NT2/D1 (cell line): ENCODE measurements at regions not wholly inside any gene's neighbourhood (a gene's known extent, or its start where the extent isn't known, plus 50 kb on each side); places are given as distances from the start of the nearest gene placed in this dataset.
"Not testable (repeated sequence)": the region's sequence is repeated elsewhere in the genome, so short reads cannot be mapped to it uniquely, and the experiment has no call there.

Experiments
- DNase-seq: peaks from one replicate; pipeline ENCODE4 v3.0.0-alpha.2; 2011; ENCODE audit warnings: low read depth, low spot score
- H3K27me3 ChIP-seq: 2 replicates; pipeline ENCODE4 v1.6.0; 2011; ENCODE audit warnings: mild to moderate bottlenecking; ENCODE audit not compliant: insufficient read length, insufficient read depth
- H3K36me3 ChIP-seq: 2 replicates; pipeline ENCODE4 v1.6.1; 2011; ENCODE audit warnings: mild to moderate bottlenecking, low read length, mixed read lengths; ENCODE audit not compliant: insufficient read depth, insufficient read length
- H3K4me1 ChIP-seq: 2 replicates; pipeline ENCODE4 v1.5.1; 2011; ENCODE audit not compliant: insufficient read depth, insufficient read length
- H3K4me3 ChIP-seq: 2 replicates; pipeline ENCODE4 v1.5.1; 2011; ENCODE audit warnings: low read depth; ENCODE audit not compliant: insufficient read length
- H3K9ac ChIP-seq: 2 replicates; pipeline ENCODE4 v1.6.0; 2011; ENCODE audit warnings: low read depth; ENCODE audit not compliant: insufficient read length
- H3K9me3 ChIP-seq: 2 replicates; pipeline ENCODE4 v1.5.1; 2011; ENCODE audit warnings: mild to moderate bottlenecking, low read length; ENCODE audit not compliant: insufficient read depth
- SUZ12 ChIP-seq: IDR thresholded peaks from 2 replicates; pipeline ENCODE4 v1.6.1; 2011; ENCODE audit not compliant: insufficient read length, insufficient read depth; ENCODE audit errors: extremely low read depth
- YY1 ChIP-seq: IDR thresholded peaks from 2 replicates; pipeline ENCODE4 v1.6.1; 2011; ENCODE audit not compliant: insufficient read length, insufficient read depth
- ZNF274 ChIP-seq: IDR thresholded peaks from 2 replicates; pipeline ENCODE4 v1.6.1; 2011; ENCODE audit warnings: mild to moderate bottlenecking, low read depth, low read length

DNA sequence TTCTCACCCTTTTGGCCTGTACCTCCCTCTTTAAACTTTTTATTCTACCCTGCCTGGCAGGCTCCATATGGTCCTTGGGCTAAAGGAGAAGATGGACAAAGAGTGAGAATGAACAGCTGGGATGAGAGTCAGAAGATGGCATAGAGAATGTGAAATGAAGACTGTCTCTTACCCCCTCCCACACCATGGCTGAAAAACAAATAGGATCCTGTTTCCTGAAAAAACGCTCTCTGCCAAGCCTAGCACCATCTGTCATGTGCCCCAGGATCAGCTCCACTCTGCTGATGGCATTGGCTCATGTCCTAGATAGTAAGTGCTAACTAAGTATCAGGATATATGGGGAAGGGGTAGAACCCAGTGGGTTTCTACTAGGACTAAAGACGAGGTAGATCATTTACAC is 238.6 kb downstream of the MEX3B start:
- H3K4me1 ChIP-seq: no peaks in the 10 kb centered on the region
- H3K36me3 ChIP-seq: no peaks in the 10 kb centered on the region
- DNase-seq: no peak
- H3K27me3 ChIP-seq: no peaks in the 10 kb centered on the region
- H3K4me3 ChIP-seq: no peak overlapping the region
- TF ChIP-seq YY1 (no peak), ZNF274 (no peak), SUZ12 (no peak)
- no peaks in the 10 kb centered on the region for H3K9me3 ChIP-seq
- no peak overlapping the region for H3K9ac ChIP-seq

DNA sequence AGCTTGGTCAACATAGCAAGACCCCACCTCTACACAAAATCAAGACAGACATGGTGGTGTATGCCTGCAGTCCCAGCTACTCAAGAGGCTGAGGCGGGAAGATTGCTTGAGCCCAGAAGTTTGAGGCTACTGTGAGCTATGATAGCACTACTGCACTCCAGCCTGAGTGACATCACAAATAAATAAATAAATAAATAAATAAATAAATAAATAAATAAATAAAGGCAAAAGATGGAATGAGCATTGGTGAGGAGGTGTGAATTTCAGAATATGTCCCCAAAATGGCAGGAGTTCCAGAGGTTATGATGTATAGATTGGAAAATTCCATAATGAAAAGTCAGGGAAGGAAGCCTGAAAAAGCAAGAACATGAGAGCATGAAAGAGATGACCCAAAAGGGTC is 249.9 kb downstream of the MEX3B start:
- no peak for TF ChIP-seq ZNF274
- TF ChIP-seq SUZ12: no peak
- Histone ChIP-seq H3K27me3 (no peaks in the 10 kb centered on the region), H3K9me3 (peaks cover 6% of the 10 kb centered on the region; the same call in 1 of the 2 replicates), H3K9ac (no peak overlapping the region), H3K4me3 (no peak overlapping the region), H3K4me1 (no peaks in the 10 kb centered on the region), H3K36me3 (peaks cover 6% of the 10 kb centered on the region)
- DNase-seq: no peak

DNA sequence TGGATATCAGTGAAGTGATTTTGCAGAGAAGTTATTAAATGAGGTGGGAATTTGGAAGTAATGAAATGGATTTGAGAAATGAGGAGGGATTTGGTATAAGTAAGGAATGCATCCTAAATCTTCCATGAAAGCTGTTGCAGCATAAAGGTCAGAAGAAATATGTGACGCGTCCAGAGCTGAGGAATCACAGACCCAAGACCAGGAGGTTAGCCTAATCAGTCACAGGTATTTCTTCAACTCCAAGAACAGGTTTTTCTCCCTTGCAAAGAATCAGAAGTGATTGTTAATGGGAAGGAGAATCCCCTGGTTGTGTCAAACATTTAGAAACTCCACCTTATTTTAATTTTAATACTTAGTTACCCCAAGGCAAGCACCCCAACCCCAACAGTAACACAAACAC is 253.2 kb downstream of the MEX3B start:
- Histone ChIP-seq H3K9me3 (peaks cover 6% of the 10 kb centered on the region; the same call in 1 of the 2 replicates), H3K4me3 (no peak overlapping the region), H3K36me3 (peaks cover 11% of the 10 kb centered on the region), H3K4me1 (no peaks in the 10 kb centered on the region), H3K27me3 (no peaks in the 10 kb centered on the region), H3K9ac (no peak overlapping the region)
- no peak for TF ChIP-seq YY1
- TF ChIP-seq SUZ12: no peak
- TF ChIP-seq ZNF274: no peak
- no peak for DNase-seq

DNA sequence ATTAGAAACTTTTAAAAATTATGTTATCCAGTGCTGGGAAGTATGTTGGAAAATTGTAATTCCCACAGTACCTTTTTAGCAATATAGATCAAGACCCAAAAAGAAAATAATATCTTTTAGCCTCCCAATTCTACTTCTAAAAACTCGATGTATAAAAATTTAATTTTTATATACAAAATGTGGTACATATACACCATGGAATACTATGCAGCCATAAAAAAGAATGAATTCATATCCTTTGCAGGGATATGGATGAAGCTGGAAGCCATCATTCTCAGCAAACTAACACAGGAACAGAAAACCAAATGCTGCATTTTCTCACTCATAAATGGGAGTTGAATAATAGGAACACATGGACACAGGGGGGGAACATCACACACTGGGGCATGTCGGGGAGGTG is 254.5 kb downstream of the MEX3B start:
- not testable (repeated sequence) for H3K9ac ChIP-seq, H3K4me1 ChIP-seq, H3K27me3 ChIP-seq, DNase-seq, H3K9me3 ChIP-seq, H3K4me3 ChIP-seq
- H3K36me3 ChIP-seq: peaks cover 17% of the 10 kb centered on the region

DNA sequence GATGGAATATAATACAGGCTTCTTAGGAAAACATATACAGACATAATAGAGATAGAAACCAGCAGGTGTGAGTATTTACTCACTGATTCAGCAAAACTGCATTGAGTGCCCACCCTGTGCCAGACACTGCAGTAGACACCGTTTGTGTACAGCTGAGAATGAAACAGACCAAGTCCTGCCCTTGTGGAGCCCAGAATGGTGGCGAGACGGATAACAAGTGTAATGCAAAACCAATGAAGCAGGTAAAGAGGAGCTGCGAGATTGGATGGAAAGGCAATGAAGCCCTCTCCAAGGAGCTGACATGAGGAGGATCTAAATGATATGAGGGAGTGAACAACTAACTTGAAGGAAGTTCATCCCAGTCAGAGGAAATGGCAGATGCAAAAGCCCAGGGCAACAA is 256.4 kb downstream of the MEX3B start:
- Histone ChIP-seq H3K27me3 (no peaks in the 10 kb centered on the region), H3K4me3 (no peak overlapping the region), H3K36me3 (peaks cover 18% of the 10 kb centered on the region), H3K9me3 (peaks cover 10% of the 10 kb centered on the region; the same call in 1 of the 2 replicates), H3K4me1 (no peaks in the 10 kb centered on the region), H3K9ac (no peak overlapping the region)
- TF ChIP-seq ZNF274 (no peak), YY1 (no peak), SUZ12 (no peak)
- DNase-seq: no peak

DNA sequence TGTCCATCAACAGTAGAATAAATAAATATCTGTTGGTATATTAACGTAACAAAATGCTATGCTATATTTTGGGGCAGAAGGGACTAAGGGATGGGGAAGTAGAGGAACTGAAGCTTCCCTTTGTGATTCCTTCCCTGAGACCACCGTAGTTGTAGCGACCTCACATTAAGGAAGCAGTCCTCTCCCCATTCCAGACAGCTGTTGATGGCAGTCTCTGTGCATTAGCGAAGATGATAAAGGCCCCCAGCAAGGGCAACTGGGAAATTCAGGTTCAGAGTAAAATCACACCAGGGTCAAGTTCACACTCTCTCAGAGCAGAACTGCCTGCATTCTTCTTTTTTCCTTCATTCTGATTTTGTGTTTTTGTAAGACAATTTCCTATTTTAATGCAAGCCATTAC is 259.0 kb downstream of the MEX3B start:
- Histone ChIP-seq H3K4me3 (no peak overlapping the region), H3K27me3 (no peaks in the 10 kb centered on the region), H3K9me3 (peaks cover 10% of the 10 kb centered on the region; the same call in 1 of the 2 replicates), H3K4me1 (no peaks in the 10 kb centered on the region), H3K9ac (no peak overlapping the region), H3K36me3 (peaks cover 38% of the 10 kb centered on the region)
- no peak for DNase-seq
- TF ChIP-seq ZNF274: no peak
- no peak for TF ChIP-seq YY1
- TF ChIP-seq SUZ12: no peak

DNA sequence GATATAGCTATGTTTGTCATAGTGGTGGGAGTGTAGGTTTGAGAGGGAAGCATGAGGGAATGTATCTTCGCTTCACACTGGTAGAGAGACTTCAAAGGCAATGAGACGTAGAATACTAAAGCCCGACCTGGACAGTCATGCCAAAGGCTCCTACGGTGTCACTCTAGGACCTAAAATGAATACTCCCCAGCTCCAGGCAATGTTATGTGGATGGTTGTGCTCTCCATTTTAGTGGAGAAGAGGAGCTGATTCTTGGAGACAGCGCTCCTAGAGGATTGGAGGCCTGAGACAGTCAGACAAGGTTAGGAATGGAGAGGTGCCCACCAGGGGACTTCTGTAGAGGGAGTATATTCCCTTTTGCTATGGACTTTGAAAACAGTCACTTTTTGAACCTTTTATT is 260.1 kb downstream of the MEX3B start:
- Histone ChIP-seq H3K36me3 (peaks cover 38% of the 10 kb centered on the region), H3K27me3 (no peaks in the 10 kb centered on the region), H3K9me3 (peaks cover 10% of the 10 kb centered on the region; the same call in 1 of the 2 replicates), H3K4me3 (no peak overlapping the region), H3K4me1 (no peaks in the 10 kb centered on the region), H3K9ac (no peak overlapping the region)
- no peak for DNase-seq
- TF ChIP-seq YY1 (no peak), ZNF274 (no peak), SUZ12 (no peak)

DNA sequence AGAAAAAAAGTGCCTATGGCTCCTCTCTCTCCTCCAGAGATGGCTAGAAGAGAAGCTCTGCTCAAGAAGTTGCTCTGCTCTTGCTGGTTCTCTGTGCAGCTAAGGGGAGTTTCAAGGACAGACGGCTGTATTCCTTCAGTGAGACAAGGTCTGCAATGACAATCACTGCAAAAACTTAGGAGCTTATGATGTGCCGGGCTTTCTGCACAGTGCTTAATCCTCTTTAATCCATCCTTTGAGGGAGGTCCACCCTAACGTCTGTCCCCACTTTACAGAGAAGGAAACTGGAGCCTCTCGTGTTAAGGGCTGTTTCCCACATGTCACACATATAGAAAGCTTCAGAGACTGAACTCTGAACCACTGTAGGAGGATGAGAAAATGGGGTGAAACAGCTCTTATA is 260.6 kb downstream of the MEX3B start:
- TF ChIP-seq ZNF274 (no peak), SUZ12 (no peak), YY1 (no peak)
- no peaks in the 10 kb centered on the region for H3K27me3 ChIP-seq
- H3K9me3 ChIP-seq: peaks cover 10% of the 10 kb centered on the region; the same call in 1 of the 2 replicates
- no peak for DNase-seq
- no peak overlapping the region for H3K4me3 ChIP-seq
- peaks cover 38% of the 10 kb centered on the region for H3K36me3 ChIP-seq
- no peak overlapping the region for H3K9ac ChIP-seq
- no peaks in the 10 kb centered on the region for H3K4me1 ChIP-seq
